ENCODE measurements at regions not wholly inside any gene's neighbourhood (a gene's known extent, or its start where the extent isn't known, plus 50 kb on each side); places are given as distances from the start of the nearest gene placed in this dataset.
"Not testable (repeated sequence)": the region's sequence is repeated elsewhere in the genome, so short reads cannot be mapped to it uniquely, and the experiment has no call there.

DNA sequence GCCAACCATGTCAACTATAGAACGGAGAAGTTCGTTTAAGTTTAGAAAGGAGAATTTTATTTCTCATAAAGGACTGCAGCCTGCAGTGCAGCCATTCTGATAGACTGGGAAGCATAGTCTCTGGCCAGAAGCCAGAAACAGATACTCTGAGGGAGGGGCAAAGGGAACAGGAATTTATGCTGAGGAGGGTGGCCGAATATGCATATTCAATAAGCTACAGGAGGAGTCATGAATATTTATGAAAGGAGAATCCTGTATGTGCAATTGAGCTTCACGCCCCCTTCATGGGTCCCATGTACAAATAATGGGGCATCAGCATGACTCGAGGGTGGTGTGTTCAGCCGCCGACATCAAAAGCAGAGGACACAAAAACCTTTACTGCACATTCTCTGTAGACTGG, 199.9 kb downstream of the CWF19L2 start:
- Histone ChIP-seq H3K9me3 (ENCODE audit: control insufficient read depth, insufficient read depth, low read length) (no peaks in the 10 kb centered on the region), H3K4me3 (ENCODE audit: low read depth, low read length) (no peak overlapping the region), H3K27ac (ENCODE audit: low read depth, low read length) (no peak overlapping the region), H3K27me3 (ENCODE audit: control insufficient read depth, insufficient read depth, low read length) (no peaks in the 10 kb centered on the region)
- no peak for DNase-seq (ENCODE audit: low read depth, low spot score)
- ChIA-PET POLR2A (no interaction called here), CTCF (no interaction called here)
- TF ChIP-seq, protein P1, sequence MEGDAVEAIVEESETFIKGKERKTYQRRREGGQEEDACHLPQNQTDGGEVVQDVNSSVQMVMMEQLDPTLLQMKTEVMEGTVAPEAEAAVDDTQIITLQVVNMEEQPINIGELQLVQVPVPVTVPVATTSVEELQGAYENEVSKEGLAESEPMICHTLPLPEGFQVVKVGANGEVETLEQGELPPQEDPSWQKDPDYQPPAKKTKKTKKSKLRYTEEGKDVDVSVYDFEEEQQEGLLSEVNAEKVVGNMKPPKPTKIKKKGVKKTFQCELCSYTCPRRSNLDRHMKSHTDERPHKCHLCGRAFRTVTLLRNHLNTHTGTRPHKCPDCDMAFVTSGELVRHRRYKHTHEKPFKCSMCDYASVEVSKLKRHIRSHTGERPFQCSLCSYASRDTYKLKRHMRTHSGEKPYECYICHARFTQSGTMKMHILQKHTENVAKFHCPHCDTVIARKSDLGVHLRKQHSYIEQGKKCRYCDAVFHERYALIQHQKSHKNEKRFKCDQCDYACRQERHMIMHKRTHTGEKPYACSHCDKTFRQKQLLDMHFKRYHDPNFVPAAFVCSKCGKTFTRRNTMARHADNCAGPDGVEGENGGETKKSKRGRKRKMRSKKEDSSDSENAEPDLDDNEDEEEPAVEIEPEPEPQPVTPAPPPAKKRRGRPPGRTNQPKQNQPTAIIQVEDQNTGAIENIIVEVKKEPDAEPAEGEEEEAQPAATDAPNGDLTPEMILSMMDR (IDR thresholded peaks at IDR 0.05; ENCODE audit: low read depth, low read length) = no peak

DNA sequence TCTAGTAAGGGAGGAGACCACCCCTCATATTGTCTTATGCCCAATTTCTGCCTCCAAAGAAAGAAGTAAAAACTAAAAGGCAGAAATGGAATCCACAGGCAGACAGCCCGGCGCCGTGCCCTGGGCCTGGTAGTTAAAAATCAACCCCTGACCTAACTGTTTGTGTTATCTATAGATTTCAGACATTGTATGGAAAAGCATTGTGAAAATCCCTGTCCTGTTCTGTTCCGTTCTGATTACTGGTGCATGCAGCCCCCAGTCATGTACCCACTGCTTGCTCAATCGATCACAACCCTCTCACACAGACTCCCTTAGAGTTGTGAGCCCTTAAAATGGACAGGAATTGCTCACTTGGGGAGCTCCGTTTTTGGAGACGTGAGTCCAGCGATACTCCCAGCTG, 204.0 kb downstream of the CWF19L2 start:
- H3K4me3 ChIP-seq (ENCODE audit: low read depth, low read length); H3K9me3 ChIP-seq (ENCODE audit: control insufficient read depth, insufficient read depth, low read length); H3K27ac ChIP-seq (ENCODE audit: low read depth, low read length); POLR2A ChIA-PET; DNase-seq (ENCODE audit: low read depth, low spot score); H3K27me3 ChIP-seq (ENCODE audit: control insufficient read depth, insufficient read depth, low read length); CTCF ChIA-PET: not testable (repeated sequence)

DNA sequence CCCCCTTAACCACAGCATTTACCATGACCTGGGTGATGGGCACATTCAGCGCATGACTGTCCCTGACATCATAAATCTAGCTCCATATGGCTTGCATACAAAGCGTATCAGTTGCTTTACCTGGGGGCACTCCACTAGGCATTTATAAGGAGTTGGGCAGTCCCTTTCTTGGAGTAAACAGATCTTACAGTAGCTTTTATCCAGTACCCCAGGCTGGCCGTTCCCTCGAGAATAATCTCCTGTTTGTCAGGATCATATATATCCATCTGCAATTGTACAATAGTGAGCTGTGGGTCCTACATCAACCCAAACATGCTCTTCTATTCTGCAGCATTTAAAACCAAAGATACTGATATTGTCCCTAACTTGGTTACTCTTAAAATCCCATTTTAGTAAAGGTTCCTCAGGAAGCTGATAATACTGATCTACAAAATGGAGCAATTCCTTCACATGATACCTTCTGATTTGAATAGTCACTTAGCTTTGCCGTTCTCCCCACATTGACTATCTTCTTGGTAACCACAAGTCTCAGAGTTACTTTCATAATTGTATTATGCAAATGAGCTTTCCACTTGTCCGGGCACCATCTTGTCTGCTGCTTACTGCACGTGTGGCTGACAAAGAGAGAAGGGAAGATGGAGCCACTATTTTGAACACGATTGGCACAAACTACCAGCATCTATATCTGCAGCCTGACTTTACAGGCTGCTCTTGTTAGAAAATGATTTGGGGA, 205.0 kb downstream of the CWF19L2 start:
- DNase-seq (ENCODE audit: low read depth, low spot score) = no peak
- Histone ChIP-seq H3K4me3 (ENCODE audit: low read depth, low read length) (no peak overlapping the region), H3K9me3 (ENCODE audit: control insufficient read depth, insufficient read depth, low read length) (no peaks in the 10 kb centered on the region), H3K27me3 (ENCODE audit: control insufficient read depth, insufficient read depth, low read length) (no peaks in the 10 kb centered on the region), H3K27ac (ENCODE audit: low read depth, low read length) (no peak overlapping the region)
- ChIA-PET POLR2A (no interaction called here), CTCF (no interaction called here)
- TF ChIP-seq, protein P1 (IDR thresholded peaks at IDR 0.05; ENCODE audit: low read depth, low read length) = no peak

DNA sequence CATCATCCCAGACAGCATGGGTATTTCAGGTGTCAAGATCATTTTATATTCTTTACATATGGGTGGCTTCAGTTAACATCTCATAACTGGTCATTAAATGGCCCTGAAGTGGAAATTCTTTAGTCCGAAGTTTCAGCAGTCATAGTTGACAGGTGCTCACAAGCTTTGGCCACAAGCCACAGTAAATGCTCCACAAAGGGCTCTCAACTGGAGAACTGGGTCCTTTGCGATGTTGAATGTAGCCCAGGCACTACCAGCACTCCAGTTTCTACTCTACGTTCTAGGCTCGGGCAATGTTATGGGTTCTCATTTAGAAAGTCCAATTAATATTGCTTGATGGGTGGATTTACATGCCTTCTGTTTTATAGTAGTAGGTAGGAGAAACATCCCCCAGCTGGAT, 206.3 kb downstream of the CWF19L2 start:
- Histone ChIP-seq H3K4me3 (ENCODE audit: low read depth, low read length) (no peak overlapping the region), H3K27me3 (ENCODE audit: control insufficient read depth, insufficient read depth, low read length) (no peaks in the 10 kb centered on the region), H3K27ac (ENCODE audit: low read depth, low read length) (no peak overlapping the region), H3K9me3 (ENCODE audit: control insufficient read depth, insufficient read depth, low read length) (no peaks in the 10 kb centered on the region)
- POLR2A ChIA-PET = no interaction called here
- no peak for DNase-seq (ENCODE audit: low read depth, low spot score)
- TF ChIP-seq, protein P1 (IDR thresholded peaks at IDR 0.05; ENCODE audit: low read depth, low read length) = no peak
- CTCF ChIA-PET = no interaction called here

DNA sequence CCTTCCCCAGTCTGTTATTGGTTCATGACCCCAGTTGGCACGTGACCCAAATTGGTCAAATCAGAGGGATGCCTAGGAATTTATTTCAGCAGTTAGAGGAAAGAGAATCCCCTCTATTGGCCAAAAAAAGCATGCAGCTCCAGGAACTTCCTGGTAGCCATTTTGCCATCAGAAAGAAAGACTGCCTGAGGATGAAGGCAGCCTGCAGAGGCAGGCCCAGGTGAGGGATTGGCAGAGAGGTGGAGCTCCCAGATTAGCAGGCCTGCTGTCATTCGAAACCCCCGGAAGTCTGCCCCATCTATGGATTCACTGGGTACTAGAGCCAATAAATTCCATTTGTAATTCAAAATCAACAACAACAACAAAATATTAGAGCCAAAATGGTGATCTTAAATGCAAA, 207.6 kb downstream of the CWF19L2 start:
- H3K27me3 ChIP-seq (ENCODE audit: control insufficient read depth, insufficient read depth, low read length) = no peaks in the 10 kb centered on the region
- no peak overlapping the region for H3K27ac ChIP-seq (ENCODE audit: low read depth, low read length)
- TF ChIP-seq, protein P1 (IDR thresholded peaks at IDR 0.05; ENCODE audit: low read depth, low read length) = no peak
- POLR2A ChIA-PET = no interaction called here
- CTCF ChIA-PET = no interaction called here
- no peak for DNase-seq (ENCODE audit: low read depth, low spot score)
- H3K4me3 ChIP-seq (ENCODE audit: low read depth, low read length) = no peak overlapping the region
- no peaks in the 10 kb centered on the region for H3K9me3 ChIP-seq (ENCODE audit: control insufficient read depth, insufficient read depth, low read length)
